ENCODE measurements at regions not wholly inside any gene's neighbourhood (a gene's known extent, or its start where the extent isn't known, plus 50 kb on each side); places are given as distances from the start of the nearest gene placed in this dataset.

- TF ChIP-seq CTCF (IDR thresholded peaks at IDR 0.05) (no peak), POLR2A (IDR thresholded peaks at IDR 0.05) (no peak)
Measured at GRCh38 chr1:73065339-73066041, 783.2 kb upstream of the NEGR1 start.

Data from body of pancreas (tissue), 4 donors.